NCI-H524 treated with DMSO at 0.1 percent for 48 hours (cell line): ENCODE measurements at regions not wholly inside any gene's neighbourhood (a gene's known extent, or its start where the extent isn't known, plus 50 kb on each side); places are given as distances from the start of the nearest gene placed in this dataset.
"Not testable (repeated sequence)": the region's sequence is repeated elsewhere in the genome, so short reads cannot be mapped to it uniquely, and the experiment has no call there.

Source experiments
- DNase-seq: peaks from one replicate; lab custom pipeline; 2025; lab: John Stamatoyannopoulos, UW

GRCh38 chr3:80978216-80978969, 783.1 kb downstream of the GBE1 start:
- no peak for DNase-seq

- DNase-seq: no peak
Observed at GRCh38 chr3:80970292-80970691, 791.2 kb downstream of the GBE1 start.

DNA sequence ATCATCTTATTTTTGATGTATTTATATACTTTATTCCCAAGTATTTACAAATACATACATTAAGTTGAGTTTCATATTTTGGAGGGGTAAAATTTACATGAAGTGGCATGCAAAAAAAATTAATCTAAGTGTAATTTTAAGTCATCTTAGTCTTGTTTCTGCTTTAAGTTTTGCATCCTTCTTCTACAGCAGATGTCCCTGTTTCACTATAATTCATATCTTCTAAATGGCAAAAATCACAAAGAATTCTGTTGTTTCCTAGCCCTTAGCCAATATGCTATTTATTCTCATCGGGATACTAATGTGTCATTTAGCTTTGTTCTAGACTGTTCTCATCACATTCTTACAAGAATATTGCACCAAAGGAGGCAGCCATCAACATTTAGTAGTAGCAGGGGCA, 831.9 kb downstream of the GBE1 start:
- no peak for DNase-seq

DNA sequence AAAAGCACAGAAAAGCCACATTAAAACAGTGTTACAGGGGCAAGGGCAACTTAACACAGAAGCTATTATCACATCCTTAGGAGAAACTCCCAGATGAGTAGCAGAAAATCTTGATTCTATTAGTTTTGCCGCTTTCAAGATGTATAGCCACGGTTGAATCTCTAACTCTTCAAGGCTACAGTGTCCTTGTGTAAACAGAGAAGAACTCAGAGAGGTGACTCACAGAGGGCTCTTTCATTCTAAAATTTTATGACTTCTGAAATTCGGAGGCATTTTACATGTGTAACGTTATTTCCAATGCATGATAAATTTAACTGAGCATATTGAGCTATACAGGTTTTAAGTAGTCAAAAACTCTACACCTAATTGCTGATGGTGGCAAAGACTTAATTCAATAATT, 846.6 kb downstream of the GBE1 start:
- DNase-seq: no peak

- DNase-seq: no peak
Observed at GRCh38 chr3:80898211-80898610, 863.2 kb downstream of the GBE1 start.

DNA sequence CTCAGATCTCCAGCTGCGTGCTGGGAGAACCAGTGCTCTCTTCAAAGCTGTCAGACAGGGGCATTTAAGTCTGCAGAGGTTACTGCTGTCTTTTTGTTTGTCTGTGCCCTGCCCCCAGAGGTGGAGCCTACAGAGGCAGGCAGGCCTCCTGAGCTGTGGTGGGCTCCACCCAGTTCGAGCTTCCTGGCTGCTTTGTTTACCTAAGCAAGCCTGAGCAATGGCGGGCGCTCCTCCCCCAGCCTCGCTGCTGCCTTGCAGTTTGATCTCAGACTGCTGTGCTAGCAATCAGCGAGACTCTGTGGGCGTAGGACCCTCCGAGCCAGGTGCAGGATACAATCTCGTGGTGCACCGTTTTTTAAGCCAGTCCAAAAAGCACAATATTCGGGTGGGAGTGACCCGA, 864.4 kb downstream of the GBE1 start:
- not testable (repeated sequence) for DNase-seq

- DNase-seq: no peak
Observed at GRCh38 chr3:80890571-80890970, 870.9 kb downstream of the GBE1 start.

- DNase-seq: no peak
Observed at GRCh38 chr3:80889535-80889934, 871.9 kb downstream of the GBE1 start.

GRCh38 chr3:80870476-80871041, 890.9 kb downstream of the GBE1 start:
- DNase-seq: no peak

DNA sequence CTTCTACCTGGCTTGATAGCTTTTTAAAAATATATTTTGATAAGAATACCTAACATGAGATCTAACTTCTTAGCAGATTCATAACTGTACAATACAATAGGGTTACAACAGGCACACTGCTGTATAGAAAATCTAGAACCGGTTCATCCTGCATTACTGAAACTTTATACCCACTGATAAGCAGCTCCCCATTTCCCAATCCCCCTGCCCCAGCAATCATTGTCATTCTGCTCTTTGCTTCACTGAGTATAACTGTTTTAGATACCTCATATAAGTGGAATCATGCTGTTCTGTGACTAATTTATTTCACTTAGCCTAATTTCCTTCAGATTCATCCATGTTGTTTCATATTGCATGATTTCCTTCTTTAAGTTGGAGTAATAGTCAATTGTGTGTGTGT, 906.0 kb downstream of the GBE1 start:
- DNase-seq: no peak

DNA sequence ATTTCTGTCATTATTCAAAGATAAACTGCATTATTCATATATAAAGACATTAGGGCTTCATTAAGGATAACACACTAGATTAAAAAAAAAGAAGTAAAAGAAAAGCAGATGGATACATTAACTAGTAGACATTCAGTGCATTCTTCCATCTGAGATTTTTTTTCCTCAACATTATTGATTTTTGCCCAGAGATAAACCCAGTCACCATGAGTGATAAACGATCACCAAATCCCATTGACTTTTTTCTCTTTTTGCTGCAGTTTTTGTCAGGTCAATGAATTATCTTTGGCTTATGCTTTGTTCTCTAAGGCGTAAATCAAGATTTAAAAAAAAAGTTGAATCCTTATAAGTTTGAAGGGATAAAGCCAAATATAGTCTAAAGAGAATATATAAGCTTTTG, 925.0 kb downstream of the GBE1 start:
- DNase-seq: no peak

GRCh38 chr3:80807577-80807976, 953.9 kb downstream of the GBE1 start:
- no peak for DNase-seq

- DNase-seq: no peak
Observed at GRCh38 chr3:80806673-80807072, 954.8 kb downstream of the GBE1 start.

DNA sequence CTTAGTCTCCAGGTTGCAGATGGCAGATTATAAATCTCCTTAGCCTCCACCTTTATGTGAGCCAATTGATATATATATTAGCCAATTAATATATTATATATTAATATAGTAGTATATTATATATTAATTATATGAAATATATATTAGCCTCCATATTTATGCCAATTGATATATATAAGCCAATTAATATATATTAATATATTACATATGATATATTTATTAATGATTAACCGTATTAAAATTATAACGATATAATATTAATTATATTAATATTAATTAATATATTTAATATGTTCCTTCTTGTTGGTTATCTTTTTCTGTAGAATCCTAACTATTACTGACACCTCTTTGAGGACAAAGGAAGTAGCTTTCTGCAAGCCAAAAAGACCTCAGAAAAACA, 972.5 kb downstream of the GBE1 start:
- DNase-seq: no peak

DNA sequence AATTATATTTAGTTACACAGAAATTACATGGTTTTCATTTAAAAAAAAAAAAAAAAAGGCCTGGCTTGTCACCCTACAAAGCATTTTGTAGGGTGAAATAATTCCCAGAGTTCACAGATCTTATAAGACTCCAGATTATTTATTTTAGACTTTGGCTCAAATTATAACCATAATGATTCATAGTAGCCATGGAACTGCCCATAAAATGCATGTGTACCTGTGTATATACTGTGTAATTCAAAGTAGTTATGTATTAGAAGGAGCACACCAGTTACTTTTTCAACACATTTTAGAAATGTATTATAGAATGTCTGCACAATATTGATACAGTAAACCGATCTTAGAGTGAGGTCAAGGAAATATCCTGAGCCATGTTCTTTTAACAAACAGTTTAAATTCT, 975.6 kb downstream of the GBE1 start:
- DNase-seq: no peak

- no peak for DNase-seq
Observed at GRCh38 chr3:80785475-80785874, 976.0 kb downstream of the GBE1 start.

- DNase-seq: no peak
Observed at GRCh38 chr3:80771085-80771484, 990.4 kb downstream of the GBE1 start.

DNA sequence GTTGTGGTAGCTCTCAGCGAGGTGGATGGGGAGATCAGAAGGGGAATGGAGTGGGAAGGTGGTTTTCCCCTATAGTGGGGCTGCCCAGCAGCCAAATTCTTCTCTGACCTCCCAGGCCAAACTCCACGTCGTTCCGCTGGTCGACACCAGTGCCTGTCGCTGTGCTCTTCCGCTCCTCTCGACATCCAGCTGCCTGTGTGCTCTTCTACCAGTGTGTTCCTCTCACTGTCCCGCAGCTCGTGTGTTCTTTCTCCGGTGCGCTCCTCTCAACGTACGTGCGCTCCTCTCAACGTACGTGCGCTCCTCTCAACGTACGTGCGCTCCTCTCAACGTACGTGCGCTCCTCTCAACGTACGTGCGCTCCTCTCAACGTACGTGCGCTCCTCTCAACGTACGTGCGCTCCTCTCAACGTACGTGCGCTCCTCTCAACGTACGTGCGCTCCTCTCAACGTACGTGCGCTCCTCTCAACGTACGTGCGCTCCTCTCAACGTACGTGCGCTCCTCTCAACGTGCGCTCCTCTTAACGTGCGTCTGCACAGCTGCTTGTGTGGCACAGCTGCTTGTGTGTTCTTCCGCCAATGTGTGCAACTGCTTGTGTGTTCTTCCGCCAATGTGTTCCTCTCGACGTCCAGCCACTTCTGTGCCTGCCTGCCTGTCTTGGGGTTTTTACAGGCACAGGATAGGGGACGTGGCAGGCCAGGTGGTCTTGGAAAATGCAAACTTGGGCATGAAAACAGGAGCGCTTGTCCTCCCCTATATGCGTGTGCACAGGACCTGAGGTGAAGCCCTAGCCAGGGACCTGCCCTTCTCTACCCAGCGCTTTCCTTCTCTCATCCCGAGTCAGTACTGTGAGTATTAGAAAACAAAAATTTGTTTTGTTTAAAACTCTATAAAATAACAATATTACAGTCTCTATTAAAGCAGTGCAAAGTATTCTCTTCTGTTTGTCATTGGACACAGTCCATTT, 991.1 kb downstream of the GBE1 start:
- DNase-seq: no peak

GRCh38 chr3:80769683-80770082, 991.8 kb downstream of the GBE1 start:
- DNase-seq: no peak

DNA sequence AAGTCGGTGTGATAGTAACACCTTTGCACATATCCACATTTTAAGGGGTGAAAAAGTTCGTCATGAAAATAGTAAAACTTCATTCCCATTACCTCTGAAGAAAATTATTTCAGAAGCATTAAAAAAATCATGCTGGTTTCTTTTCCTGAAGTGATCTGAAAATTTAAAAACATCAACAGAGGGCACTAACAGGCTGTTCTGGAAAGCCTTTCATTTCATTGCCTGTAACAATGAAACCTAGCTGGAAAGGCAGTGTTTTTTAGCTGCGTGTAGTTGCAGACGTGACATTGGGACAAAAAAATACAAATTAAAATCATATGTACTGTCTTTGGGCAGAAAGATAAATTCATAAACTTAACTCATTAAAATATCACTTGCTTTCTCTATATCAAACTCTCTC, 993.8 kb downstream of the GBE1 start:
- no peak for DNase-seq

DNA sequence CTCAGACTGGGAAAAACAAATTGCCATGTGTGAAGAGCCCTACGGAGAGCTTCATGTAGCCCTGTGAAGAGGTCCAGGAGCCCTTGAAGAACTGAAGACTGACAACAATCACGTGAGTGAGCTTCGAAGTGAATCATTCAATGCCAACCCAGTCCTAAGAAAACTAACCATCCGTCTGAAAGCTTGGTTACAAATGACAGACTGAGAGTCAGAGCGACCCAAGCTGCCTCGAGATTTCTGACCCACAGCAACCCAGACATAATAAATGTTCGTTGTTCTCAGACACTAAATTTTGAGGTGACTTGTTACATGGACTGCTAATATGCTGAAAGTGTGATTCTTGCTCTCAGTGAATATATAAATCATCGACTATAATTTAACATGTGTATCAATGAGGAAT, 987.2 kb upstream of the ROBO1 start:
- DNase-seq: no peak

DNA sequence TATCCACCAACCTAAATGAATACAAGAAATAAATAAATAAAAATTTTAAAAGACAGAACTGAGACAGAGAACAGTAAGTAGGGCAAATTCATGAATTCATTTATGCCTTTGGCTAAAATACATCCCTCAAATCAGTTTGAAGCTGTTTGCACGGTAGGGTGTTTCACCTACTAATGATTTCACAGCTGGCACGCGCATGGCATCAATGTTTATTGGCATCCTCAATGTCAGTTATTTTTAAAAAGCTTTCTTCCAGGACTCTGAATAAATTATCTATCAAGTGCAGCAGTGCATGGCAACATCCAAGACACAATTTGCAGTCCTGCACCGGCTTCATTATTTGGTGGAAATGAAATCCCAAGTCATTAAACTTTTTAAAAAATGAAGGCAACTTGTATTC, 985.2 kb upstream of the ROBO1 start:
- DNase-seq: no peak

GRCh38 chr3:80750637-80751036, 982.8 kb upstream of the ROBO1 start:
- DNase-seq: no peak
